Type B pancreatic cell (in vitro differentiated cells): ENCODE measurements at regions not wholly inside any gene's neighbourhood (a gene's known extent, or its start where the extent isn't known, plus 50 kb on each side); places are given as distances from the start of the nearest gene placed in this dataset.

Experiments used
- DNase-seq: peaks from one replicate; pipeline ENCODE4 v3.0.0; 2021; ENCODE audit warnings: mixed read lengths; ENCODE audit not compliant: unreplicated experiment; ENCODE audit errors: extremely low spot score
- H3K27ac Mint-ChIP-seq: 2 replicates; pipeline ENCODE4 v1.8.0; 2021; ENCODE audit warnings: mild to moderate bottlenecking, mixed read lengths
- H3K27me3 Mint-ChIP-seq: 2 replicates; pipeline ENCODE4 v1.8.0; 2021; ENCODE audit warnings: mixed read lengths
- H3K36me3 Mint-ChIP-seq: 2 replicates; pipeline ENCODE4 v1.8.0; 2021; ENCODE audit warnings: mixed read lengths
- H3K4me1 Mint-ChIP-seq: one replicate; pipeline ENCODE4 v1.8.0; 2021; ENCODE audit warnings: mixed read lengths; ENCODE audit not compliant: unreplicated experiment
- H3K4me3 Mint-ChIP-seq: 2 replicates; pipeline ENCODE4 v1.8.0; 2021; ENCODE audit warnings: mild to moderate bottlenecking, mixed read lengths
- H3K9me3 Mint-ChIP-seq: 2 replicates; pipeline ENCODE4 v1.8.0; 2021; ENCODE audit warnings: mixed read lengths
- TF ChIP-seq, protein P1 (sequence below): fragments of 200-600 bp; sonication (generic); conservative IDR thresholded peaks from 2 replicates; pipeline ENCODE4 v1.5.0; 2021; ENCODE audit warnings: antibody characterized with exemption, mild to moderate bottlenecking

DNA sequence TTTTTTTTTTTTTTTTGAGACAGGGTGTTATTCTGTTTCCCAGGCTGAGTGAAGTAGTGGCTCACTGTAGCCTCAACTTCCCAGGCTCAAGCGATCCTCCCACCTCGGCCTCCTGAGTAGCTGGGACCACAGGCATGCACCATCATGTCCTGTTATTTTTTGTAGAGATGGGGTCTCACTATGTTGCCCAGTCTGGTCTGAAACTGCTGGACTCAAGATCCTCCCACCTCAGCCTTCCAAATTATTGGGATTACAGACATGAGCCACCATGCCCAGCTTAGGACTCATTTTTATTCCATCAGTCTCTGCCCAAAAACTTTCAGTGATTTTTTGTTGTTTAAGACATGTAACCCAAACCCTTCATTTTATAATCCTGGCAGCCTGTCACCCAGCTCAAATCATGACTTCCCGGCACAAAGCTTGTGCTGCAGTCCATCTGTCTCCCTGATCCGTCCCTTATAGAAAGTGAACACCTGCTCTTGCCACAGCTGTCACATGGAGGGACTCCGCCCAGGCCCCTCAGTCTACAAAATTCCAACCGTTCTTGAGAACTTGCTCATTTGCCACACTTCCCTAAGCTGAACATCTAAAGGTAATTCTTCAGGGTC is 183.9 kb upstream of the JARID2 start:
- Mint-ChIP-seq H3K27ac (peak overlapping the region; percentile 62), H3K9me3 (no peaks in the 10 kb centered on the region), H3K4me1 (peaks cover 24% of the 10 kb centered on the region), H3K4me3 (no peak overlapping the region), H3K27me3 (no peaks in the 10 kb centered on the region), H3K36me3 (no peaks in the 10 kb centered on the region)
- DNase-seq, result no peak
- TF ChIP-seq, protein P1, sequence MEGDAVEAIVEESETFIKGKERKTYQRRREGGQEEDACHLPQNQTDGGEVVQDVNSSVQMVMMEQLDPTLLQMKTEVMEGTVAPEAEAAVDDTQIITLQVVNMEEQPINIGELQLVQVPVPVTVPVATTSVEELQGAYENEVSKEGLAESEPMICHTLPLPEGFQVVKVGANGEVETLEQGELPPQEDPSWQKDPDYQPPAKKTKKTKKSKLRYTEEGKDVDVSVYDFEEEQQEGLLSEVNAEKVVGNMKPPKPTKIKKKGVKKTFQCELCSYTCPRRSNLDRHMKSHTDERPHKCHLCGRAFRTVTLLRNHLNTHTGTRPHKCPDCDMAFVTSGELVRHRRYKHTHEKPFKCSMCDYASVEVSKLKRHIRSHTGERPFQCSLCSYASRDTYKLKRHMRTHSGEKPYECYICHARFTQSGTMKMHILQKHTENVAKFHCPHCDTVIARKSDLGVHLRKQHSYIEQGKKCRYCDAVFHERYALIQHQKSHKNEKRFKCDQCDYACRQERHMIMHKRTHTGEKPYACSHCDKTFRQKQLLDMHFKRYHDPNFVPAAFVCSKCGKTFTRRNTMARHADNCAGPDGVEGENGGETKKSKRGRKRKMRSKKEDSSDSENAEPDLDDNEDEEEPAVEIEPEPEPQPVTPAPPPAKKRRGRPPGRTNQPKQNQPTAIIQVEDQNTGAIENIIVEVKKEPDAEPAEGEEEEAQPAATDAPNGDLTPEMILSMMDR, result no peak

DNA sequence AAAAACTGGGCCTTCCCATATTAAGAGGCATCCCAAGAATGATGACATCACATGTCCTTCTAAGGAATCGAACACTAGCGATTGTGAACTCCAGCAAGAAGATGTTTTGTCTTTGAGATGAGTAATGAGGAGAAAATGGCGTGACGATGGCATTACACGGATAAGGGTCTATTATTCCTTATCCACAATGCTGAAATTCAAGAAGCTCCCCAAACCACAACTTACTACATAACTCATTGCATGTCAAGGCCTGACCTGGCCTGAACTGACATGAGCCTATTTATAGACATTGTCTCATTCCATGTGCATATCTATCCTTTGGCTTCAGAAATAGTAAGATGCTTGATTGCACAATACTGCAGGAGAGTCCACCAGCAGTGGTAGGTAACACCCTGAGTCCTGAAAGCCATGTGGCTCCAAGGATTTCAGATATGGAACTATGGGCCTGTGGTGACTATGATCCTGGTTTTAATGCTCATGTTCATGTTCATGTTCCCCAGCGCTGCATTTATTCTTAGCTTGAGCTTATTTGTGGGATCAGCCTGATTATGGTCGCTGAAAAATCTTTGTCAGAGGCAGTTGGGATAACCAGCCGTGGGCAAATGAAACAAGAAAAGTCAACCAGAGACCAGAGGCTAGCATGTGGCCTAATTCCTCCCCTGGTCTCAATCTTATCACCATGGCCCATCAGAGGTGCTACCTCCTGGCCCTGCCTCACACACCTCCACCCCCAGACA is 183.2 kb upstream of the JARID2 start:
- H3K36me3 Mint-ChIP-seq, result no peaks in the 10 kb centered on the region
- H3K4me1 Mint-ChIP-seq, result peaks cover 24% of the 10 kb centered on the region
- H3K9me3 Mint-ChIP-seq, result no peaks in the 10 kb centered on the region
- no peak for DNase-seq
- peak overlapping the region; percentile 62 for H3K27ac Mint-ChIP-seq
- H3K27me3 Mint-ChIP-seq, result no peaks in the 10 kb centered on the region
- H3K4me3 Mint-ChIP-seq, result no peak overlapping the region
- TF ChIP-seq, protein P1, result no peak

DNA sequence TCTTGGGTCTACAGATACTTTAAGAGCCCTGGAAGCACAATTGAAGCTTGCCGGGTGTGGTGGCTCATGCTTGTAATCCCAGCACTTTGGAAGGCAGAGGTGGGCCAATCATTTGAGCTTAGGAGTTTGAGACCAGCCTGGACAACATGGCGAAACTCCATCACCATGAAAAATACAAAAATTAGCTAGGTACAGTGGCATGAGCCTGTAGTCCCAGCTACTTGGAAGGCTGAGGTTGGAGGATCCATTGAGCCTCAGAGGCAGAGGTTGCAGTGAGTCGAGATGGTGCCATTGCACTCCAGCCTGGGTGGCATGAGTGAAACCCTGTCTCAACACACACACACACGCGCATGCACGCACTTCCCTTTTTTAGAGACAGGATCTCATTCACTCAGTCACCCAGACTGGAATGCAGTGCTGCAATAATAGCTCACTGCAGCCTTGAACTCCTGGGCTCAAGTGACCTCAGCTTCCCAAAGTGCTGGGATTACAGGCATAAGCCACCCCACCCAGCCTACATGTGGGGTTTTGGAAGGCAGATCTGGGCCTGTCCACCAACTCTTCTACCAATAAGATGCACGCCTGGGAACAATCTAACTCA is 182.5 kb upstream of the JARID2 start:
- no peaks in the 10 kb centered on the region for H3K9me3 Mint-ChIP-seq
- H3K4me3 Mint-ChIP-seq, result no peak overlapping the region
- TF ChIP-seq, protein P1, result no peak
- no peak for DNase-seq
- no peaks in the 10 kb centered on the region for H3K27me3 Mint-ChIP-seq
- peaks cover 23% of the 10 kb centered on the region for H3K4me1 Mint-ChIP-seq
- no peaks in the 10 kb centered on the region for H3K36me3 Mint-ChIP-seq
- no peak overlapping the region for H3K27ac Mint-ChIP-seq

DNA sequence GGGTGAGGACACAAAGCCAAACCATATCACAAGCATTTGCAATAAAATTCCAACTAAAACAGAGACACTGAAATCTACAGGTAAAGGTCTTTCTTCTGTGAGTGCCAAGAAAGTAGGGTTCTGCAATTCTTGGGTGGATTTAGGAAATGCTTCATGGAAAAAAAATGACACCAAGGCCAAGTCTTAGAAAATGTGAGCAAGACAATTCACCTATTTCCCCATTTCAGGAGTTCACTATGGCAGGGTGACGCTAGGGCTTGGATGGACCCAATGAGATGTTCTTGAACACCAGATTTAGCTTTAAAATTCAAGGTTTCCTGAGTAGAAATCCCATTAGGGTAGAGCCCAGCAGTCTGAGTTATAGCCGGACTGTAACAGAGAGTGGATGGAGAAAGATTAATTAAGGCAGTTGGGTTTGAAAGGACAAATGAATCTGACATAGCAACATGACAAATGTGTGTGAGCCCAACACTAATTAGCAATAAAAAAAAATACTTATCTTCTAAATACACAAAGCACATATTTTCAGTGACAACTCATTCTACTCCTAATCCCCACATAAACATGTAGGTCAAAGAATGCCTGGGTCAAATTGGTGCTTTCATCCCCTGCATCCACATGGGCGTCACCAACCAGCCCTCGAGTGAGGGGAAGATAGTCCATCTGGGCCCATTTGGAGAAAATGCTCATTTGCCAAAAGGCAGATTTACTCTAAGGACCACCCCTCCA is 180.4 kb upstream of the JARID2 start:
- no peak overlapping the region for H3K27ac Mint-ChIP-seq
- peaks cover 3% of the 10 kb centered on the region for H3K27me3 Mint-ChIP-seq
- TF ChIP-seq, protein P1, result no peak
- no peak for DNase-seq
- H3K9me3 Mint-ChIP-seq, result no peaks in the 10 kb centered on the region
- peaks cover 20% of the 10 kb centered on the region for H3K4me1 Mint-ChIP-seq
- no peaks in the 10 kb centered on the region for H3K36me3 Mint-ChIP-seq
- no peak overlapping the region for H3K4me3 Mint-ChIP-seq

DNA sequence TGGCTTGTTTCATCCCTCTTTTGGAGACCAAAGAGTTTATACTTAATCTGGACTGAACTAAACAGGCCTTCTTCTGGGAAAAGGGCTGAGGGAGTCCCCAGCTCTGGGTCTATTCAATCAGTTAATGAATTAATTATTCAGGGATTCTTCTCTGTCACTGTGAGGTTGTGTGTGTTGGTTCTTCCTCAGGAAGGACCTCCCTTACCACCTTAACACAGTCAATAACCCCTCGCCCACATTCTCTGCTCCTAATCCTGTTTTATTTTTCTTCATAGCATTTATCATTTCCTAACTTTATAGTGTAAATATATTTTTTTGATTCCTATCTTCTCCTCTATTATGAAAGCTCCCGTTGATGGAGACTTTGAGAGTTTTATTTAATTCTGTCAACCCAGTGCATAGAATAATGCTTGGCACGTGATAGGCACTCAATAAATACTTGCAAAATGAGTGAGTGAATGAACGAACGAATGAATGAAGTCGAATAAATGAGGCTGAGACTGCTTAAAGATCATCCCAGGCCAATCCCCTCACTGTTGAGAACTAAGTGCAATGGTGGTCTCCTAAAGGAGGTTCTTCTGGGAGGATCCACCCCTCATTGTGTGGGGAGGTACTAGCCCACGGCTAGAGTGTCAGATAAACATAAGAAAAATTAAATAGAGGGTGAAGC is 179.6 kb upstream of the JARID2 start:
- Mint-ChIP-seq H3K9me3 (no peaks in the 10 kb centered on the region), H3K36me3 (no peaks in the 10 kb centered on the region), H3K4me3 (no peak overlapping the region), H3K27me3 (peaks cover 5% of the 10 kb centered on the region), H3K4me1 (peaks cover 20% of the 10 kb centered on the region), H3K27ac (no peak overlapping the region)
- no peak for DNase-seq
- TF ChIP-seq, protein P1, result no peak
